A549 (cell line): ENCODE measurements at regions not wholly inside any gene's neighbourhood (a gene's known extent, or its start where the extent isn't known, plus 50 kb on each side); places are given as distances from the start of the nearest gene placed in this dataset.

Source experiments
- ATAC-seq, 2 experiments: fragments of 200-7000 bp in 1 of 2; fragments of >200 bp in 1 of 2; cut with Nextera tagmentation in 1 of 2; cut with Tn5 transposase in 1 of 2; 3 replicates each; pipeline versions ENCODE4 v1.8.0 to v1.9.1; 2018 to 2020; ENCODE audit warnings: mild to moderate bottlenecking in 1 of 2, moderate library complexity in 1 of 2
- CTCF ChIA-PET: fragments of 300-600 bp; sonication (Branson Sonifier 250); formaldehyde crosslinking; extraction: SDS; loops from one replicate; lab custom pipeline; 2021; ENCODE audit warnings: antibody characterized with exemption, inconsistent platforms; lab: Yijun Ruan, JAX
- POLR2A ChIA-PET: fragments of 350-600 bp; formaldehyde crosslinking; extraction: SDS; loops from one replicate; lab custom pipeline; 2021; ENCODE audit warnings: antibody characterized with exemption, inconsistent platforms; lab: Yijun Ruan, JAX
- DNase-seq, 2 experiments: peaks; one replicate each; pipeline versions ENCODE4 v3.0.0 to v3.0.0-alpha.2; 2011 to 2016; ENCODE audit warnings: low read depth in 1 of 2, low spot score in 1 of 2
- FAIRE-seq: peaks from 2 replicates; lab custom pipeline; 2011; peaks lifted over from hg19 to GRCh38; lab: Jason Lieb, UNC
- H3K27ac ChIP-seq, 2 experiments: fragments of >200 bp; sonication (Bioruptor Twin); formaldehyde crosslinking; 3 replicates each; pipeline ENCODE4 v1.5.1; 2016 to 2017
- H3K4me1 ChIP-seq: fragments of >200 bp; sonication (Bioruptor Twin); formaldehyde crosslinking; 3 replicates; pipeline ENCODE4 v1.6.1; 2016
- H3K4me2 ChIP-seq: fragments of >200 bp; sonication (Bioruptor Twin); formaldehyde crosslinking; 3 replicates; pipeline ENCODE4 v1.6.1; 2016
- H3K4me3 ChIP-seq: fragments of >200 bp; sonication (Bioruptor Twin); formaldehyde crosslinking; 3 replicates; pipeline ENCODE4 v1.5.1; 2016
- H3K9me3 ChIP-seq: fragments of >200 bp; sonication (Bioruptor Twin); formaldehyde crosslinking; 3 replicates; pipeline ENCODE4 v1.6.1; 2016
- CEBPB ChIP-seq, 2 experiments: fragments of >200 bp in 1 of 2; sonication (Bioruptor Twin) in 1 of 2; formaldehyde crosslinking in 1 of 2; IDR thresholded peaks; 2 replicates each; pipeline ENCODE4 v1.6.1; 2012 to 2016
- CHD4 ChIP-seq: fragments of 200-600 bp; sonication (generic); IDR thresholded peaks from 2 replicates; pipeline ENCODE4 v1.6.1; 2016; ENCODE audit warnings: antibody characterized with exemption, mild to moderate bottlenecking, borderline replicate concordance
- FOSB ChIP-seq: fragments of 250-450 bp; sonication (Bioruptor Pico); IDR thresholded peaks from 2 replicates; pipeline ENCODE4 v1.5.0; 2020; ENCODE audit warnings: mild to moderate bottlenecking, moderate library complexity
- GATA3 ChIP-seq: IDR thresholded peaks from 2 replicates; pipeline ENCODE4 v1.6.1; 2012; ENCODE audit warnings: borderline replicate concordance
- HDAC2 ChIP-seq: fragments of 200-600 bp; sonication (generic); IDR thresholded peaks from 2 replicates; pipeline ENCODE4 v1.6.1; 2016
- HOXB13 ChIP-seq: fragments of 250-450 bp; sonication (Bioruptor Pico); IDR thresholded peaks from 2 replicates; pipeline ENCODE4 v1.5.0; 2020; ENCODE audit warnings: low read depth, mild to moderate bottlenecking, moderate library complexity
- JUNB ChIP-seq: fragments of >200 bp; sonication (Bioruptor Twin); formaldehyde crosslinking; IDR thresholded peaks from 2 replicates; pipeline ENCODE4 v1.6.1; 2016
- KDM1A ChIP-seq: fragments of 200-600 bp; sonication (generic); IDR thresholded peaks from 2 replicates; pipeline ENCODE4 v1.6.1; 2016; ENCODE audit warnings: low read depth, mild to moderate bottlenecking
- KDM5A ChIP-seq: fragments of 200-600 bp; sonication (generic); IDR thresholded peaks from 2 replicates; pipeline ENCODE4 v1.6.1; 2016; ENCODE audit warnings: antibody characterized with exemption, mild to moderate bottlenecking
- MAFK ChIP-seq: fragments of 450-650 bp; IDR thresholded peaks from 2 replicates; pipeline ENCODE4 v1.6.1; 2014; ENCODE audit not compliant: partially characterized antibody
- MAX ChIP-seq: IDR thresholded peaks from 2 replicates; pipeline ENCODE4 v1.6.1; 2012
- MYC ChIP-seq: IDR thresholded peaks from 2 replicates; pipeline ENCODE4 v1.6.1; 2012; ENCODE audit warnings: mild to moderate bottlenecking, inconsistent platforms, low read length, improper control_type of control experiment, borderline replicate concordance
- NPAS2 ChIP-seq: fragments of 250-450 bp; sonication (Bioruptor Pico); IDR thresholded peaks from 2 replicates; pipeline ENCODE4 v1.8.0; 2022; ENCODE audit warnings: mild to moderate bottlenecking, moderate library complexity, borderline replicate concordance
- PHF8 ChIP-seq: fragments of 200-600 bp; sonication (generic); IDR thresholded peaks from 2 replicates; pipeline ENCODE4 v1.6.1; 2016; ENCODE audit warnings: low read depth, mild to moderate bottlenecking, antibody characterized with exemption, moderate library complexity, borderline replicate concordance
- POLR2AphosphoS2 ChIP-seq: conservative IDR thresholded peaks from 2 replicates; pipeline ENCODE4 v1.6.1; 2012; ENCODE audit warnings: low read length, improper control_type of control experiment, inconsistent platforms
- RARB ChIP-seq: fragments of 250-450 bp; sonication (Bioruptor Pico); IDR thresholded peaks from 2 replicates; pipeline ENCODE4 v1.8.0; 2021; ENCODE audit warnings: mild to moderate bottlenecking, moderate library complexity
- RFX5 ChIP-seq: fragments of 450-650 bp; IDR thresholded peaks from 2 replicates; pipeline ENCODE4 v1.7.1; 2014; ENCODE audit warnings: antibody characterized with exemption, mild to moderate bottlenecking, moderate library complexity
- RNF2 ChIP-seq: fragments of 200-600 bp; sonication (generic); IDR thresholded peaks from 2 replicates; pipeline ENCODE4 v1.6.1; 2016; ENCODE audit warnings: low read depth, mild to moderate bottlenecking, antibody characterized with exemption, moderate library complexity, borderline replicate concordance
- SREBF2 ChIP-seq: fragments of 450-650 bp; IDR thresholded peaks from 2 replicates; pipeline ENCODE4 v1.6.1; 2014; ENCODE audit warnings: mild to moderate bottlenecking, moderate library complexity
- TFCP2L1 ChIP-seq: fragments of 250-450 bp; sonication (Bioruptor Pico); IDR thresholded peaks from 2 replicates; pipeline ENCODE4 v1.5.0; 2021; ENCODE audit warnings: mild to moderate bottlenecking
- ZNF302 ChIP-seq: fragments of 250-450 bp; sonication (Bioruptor Pico); IDR thresholded peaks from 2 replicates; pipeline ENCODE4 v1.9.0; 2021; ENCODE audit warnings: inconsistent platforms, mild to moderate bottlenecking, moderate library complexity
- ZSCAN20 ChIP-seq: fragments of 250-450 bp; sonication (Bioruptor Pico); IDR thresholded peaks from 2 replicates; pipeline ENCODE4 v1.8.0; 2022; ENCODE audit warnings: mild to moderate bottlenecking, moderate library complexity
- WGBS: methylation state at CpG from one replicate; pipeline ENCODE4 v1.1.6; 2017; ENCODE audit errors: missing lambda C conversion rate; 5-methylcytosine and 5-hydroxymethylcytosine counted together
- TF ChIP-seq, protein P1 (sequence below): fragments of >200 bp; sonication (Bioruptor Twin); formaldehyde crosslinking; IDR thresholded peaks from 2 replicates; pipeline ENCODE4 v1.6.1; 2016
- TF ChIP-seq, protein P2 (sequence below): fragments of 200-600 bp; sonication (generic); IDR thresholded peaks from 2 replicates; pipeline ENCODE4 v1.6.1; 2016; ENCODE audit warnings: antibody characterized with exemption, mild to moderate bottlenecking, moderate library complexity

DNA sequence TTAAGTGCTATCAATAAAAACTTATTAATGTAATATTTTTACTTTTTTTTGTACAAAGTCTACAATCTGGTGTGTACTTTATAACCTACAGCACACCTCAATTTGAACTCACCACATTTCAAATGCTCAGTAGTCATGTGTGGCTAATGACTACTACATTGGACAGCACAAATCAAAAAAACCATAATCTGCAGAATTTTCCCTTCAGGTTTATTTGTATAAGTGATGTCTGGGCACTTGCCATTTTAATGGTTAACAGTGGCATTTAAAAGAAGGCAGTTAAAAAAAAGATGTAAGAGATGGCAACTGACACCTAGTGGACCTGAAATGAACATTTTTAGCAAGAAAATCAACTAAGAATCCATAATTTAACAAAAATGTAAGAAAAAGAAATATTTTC, 124.6 kb upstream of the NRBF2 start:
- Histone ChIP-seq H3K9me3 (peaks cover 6% of the 10 kb centered on the region; the same call in 1 of the 3 replicates), H3K4me1 (no peaks in the 10 kb centered on the region), H3K4me3 (no peak overlapping the region), H3K27ac (no peak overlapping the region), H3K4me2 (no peak overlapping the region)
- no peak for TF ChIP-seq CHD4
- no peak for TF ChIP-seq MAX
- no peak for TF ChIP-seq KDM5A
- no peak for TF ChIP-seq KDM1A
- TF ChIP-seq HOXB13 (CRISPR knock-in tag), result no peak
- POLR2A ChIA-PET, result interaction anchor here (0.6 kb wide), 1 partner anchor 1258 kb away, joined by 14 read pairs; no protein-coding TSS in a partner anchor
- FAIRE-seq (no peak), ATAC-seq (no peak), DNase-seq (no peak)
- CTCF ChIA-PET, result interaction anchor here (1.2 kb wide), 1 partner anchor 76 kb away, joined by 3 read pairs; no protein-coding TSS in a partner anchor

GRCh38 chr10:63007112-63007511, 126.0 kb upstream of the NRBF2 start:
- TF ChIP-seq RARB (CRISPR knock-in tag) (no peak), TFCP2L1 (CRISPR knock-in tag) (no peak), HOXB13 (CRISPR knock-in tag) (no peak), MYC (no peak), SREBF2 (no peak), MAFK (no peak), ZNF302 (CRISPR knock-in tag) (no peak), POLR2AphosphoS2 (no peak), JUNB (no peak), RNF2 (no peak), CEBPB (IDR thresholded peaks at IDR 0.05) (no peak), RFX5 (no peak), KDM5A (no peak), FOSB (CRISPR knock-in tag) (no peak), ZSCAN20 (CRISPR knock-in tag) (no peak), PHF8 (no peak)
- TF ChIP-seq, protein P1, sequence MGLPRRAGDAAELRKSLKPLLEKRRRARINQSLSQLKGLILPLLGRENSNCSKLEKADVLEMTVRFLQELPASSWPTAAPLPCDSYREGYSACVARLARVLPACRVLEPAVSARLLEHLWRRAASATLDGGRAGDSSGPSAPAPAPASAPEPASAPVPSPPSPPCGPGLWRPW, result no peak
- TF ChIP-seq, protein P2, sequence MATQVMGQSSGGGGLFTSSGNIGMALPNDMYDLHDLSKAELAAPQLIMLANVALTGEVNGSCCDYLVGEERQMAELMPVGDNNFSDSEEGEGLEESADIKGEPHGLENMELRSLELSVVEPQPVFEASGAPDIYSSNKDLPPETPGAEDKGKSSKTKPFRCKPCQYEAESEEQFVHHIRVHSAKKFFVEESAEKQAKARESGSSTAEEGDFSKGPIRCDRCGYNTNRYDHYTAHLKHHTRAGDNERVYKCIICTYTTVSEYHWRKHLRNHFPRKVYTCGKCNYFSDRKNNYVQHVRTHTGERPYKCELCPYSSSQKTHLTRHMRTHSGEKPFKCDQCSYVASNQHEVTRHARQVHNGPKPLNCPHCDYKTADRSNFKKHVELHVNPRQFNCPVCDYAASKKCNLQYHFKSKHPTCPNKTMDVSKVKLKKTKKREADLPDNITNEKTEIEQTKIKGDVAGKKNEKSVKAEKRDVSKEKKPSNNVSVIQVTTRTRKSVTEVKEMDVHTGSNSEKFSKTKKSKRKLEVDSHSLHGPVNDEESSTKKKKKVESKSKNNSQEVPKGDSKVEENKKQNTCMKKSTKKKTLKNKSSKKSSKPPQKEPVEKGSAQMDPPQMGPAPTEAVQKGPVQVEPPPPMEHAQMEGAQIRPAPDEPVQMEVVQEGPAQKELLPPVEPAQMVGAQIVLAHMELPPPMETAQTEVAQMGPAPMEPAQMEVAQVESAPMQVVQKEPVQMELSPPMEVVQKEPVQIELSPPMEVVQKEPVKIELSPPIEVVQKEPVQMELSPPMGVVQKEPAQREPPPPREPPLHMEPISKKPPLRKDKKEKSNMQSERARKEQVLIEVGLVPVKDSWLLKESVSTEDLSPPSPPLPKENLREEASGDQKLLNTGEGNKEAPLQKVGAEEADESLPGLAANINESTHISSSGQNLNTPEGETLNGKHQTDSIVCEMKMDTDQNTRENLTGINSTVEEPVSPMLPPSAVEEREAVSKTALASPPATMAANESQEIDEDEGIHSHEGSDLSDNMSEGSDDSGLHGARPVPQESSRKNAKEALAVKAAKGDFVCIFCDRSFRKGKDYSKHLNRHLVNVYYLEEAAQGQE, result no peak
- Histone ChIP-seq H3K9me3 (peaks cover 6% of the 10 kb centered on the region; the same call in 1 of the 3 replicates), H3K4me3 (no peak overlapping the region), H3K4me2 (no peak overlapping the region), H3K4me1 (no peaks in the 10 kb centered on the region), H3K27ac (no peak overlapping the region)
- WGBS, result 53% methylated on average over 9 of the region's 9 CpGs
- ATAC-seq (no peak), FAIRE-seq (no peak), DNase-seq (no peak)
- CTCF ChIA-PET, result no interaction called here
- POLR2A ChIA-PET, result no interaction called here

GRCh38 chr10:63005246-63005645, 127.9 kb upstream of the NRBF2 start:
- no peak overlapping the region for H3K4me3 ChIP-seq
- 23% methylated on average over 3 of the region's 3 CpGs for WGBS
- no peak overlapping the region for H3K4me2 ChIP-seq
- H3K9me3 ChIP-seq, result peaks cover 5% of the 10 kb centered on the region; the same call in 1 of the 3 replicates
- ChIA-PET CTCF (interaction anchor here (0.9 to 1.3 kb wide), 3 partner anchors 15 to 188 kb away, joined by 3 to 6 read pairs (median 3); no protein-coding TSS in a partner anchor), POLR2A (no interaction called here)
- DNase-seq, result no peak
- FAIRE-seq, result peak; percentile 28
- H3K27ac ChIP-seq, result no peak overlapping the region
- no peak for ATAC-seq
- TF ChIP-seq MAFK, result no peak
- no peak for TF ChIP-seq GATA3
- no peak for TF ChIP-seq NPAS2 (CRISPR knock-in tag)
- TF ChIP-seq HDAC2, result no peak
- H3K4me1 ChIP-seq, result no peaks in the 10 kb centered on the region
